Fibroblast of lung (primary cell): ENCODE measurements at regions not wholly inside any gene's neighbourhood (a gene's known extent, or its start where the extent isn't known, plus 50 kb on each side); places are given as distances from the start of the nearest gene placed in this dataset.

Source experiments
- EZH2 ChIP-seq: IDR thresholded peaks from 2 replicates; pipeline ENCODE4 v1.5.1; 2012; ENCODE audit warnings: low read length, control low read depth, mild to moderate bottlenecking; ENCODE audit errors: missing control alignments
- TF ChIP-seq, protein P1 (sequence below), 2 donors: IDR thresholded peaks in 1 of 2; conservative IDR thresholded peaks in 1 of 2; 1 replicate in 1 of 2; 2 replicates in 1 of 2; pipeline ENCODE4 v1.5.1; 2011 to 2012; ENCODE audit warnings: low read length in 2 of 2, control low read depth in 1 of 2, inconsistent platforms in 1 of 2, low read depth in 1 of 2, mild to moderate bottlenecking in 1 of 2

- TF ChIP-seq, protein P1, sequence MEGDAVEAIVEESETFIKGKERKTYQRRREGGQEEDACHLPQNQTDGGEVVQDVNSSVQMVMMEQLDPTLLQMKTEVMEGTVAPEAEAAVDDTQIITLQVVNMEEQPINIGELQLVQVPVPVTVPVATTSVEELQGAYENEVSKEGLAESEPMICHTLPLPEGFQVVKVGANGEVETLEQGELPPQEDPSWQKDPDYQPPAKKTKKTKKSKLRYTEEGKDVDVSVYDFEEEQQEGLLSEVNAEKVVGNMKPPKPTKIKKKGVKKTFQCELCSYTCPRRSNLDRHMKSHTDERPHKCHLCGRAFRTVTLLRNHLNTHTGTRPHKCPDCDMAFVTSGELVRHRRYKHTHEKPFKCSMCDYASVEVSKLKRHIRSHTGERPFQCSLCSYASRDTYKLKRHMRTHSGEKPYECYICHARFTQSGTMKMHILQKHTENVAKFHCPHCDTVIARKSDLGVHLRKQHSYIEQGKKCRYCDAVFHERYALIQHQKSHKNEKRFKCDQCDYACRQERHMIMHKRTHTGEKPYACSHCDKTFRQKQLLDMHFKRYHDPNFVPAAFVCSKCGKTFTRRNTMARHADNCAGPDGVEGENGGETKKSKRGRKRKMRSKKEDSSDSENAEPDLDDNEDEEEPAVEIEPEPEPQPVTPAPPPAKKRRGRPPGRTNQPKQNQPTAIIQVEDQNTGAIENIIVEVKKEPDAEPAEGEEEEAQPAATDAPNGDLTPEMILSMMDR (conservative IDR thresholded peaks at IDR 0.05 in 1 of 2, IDR thresholded peaks at IDR 0.05 in 1 of 2; ENCODE audit: low read depth in 1 of 2, low read length in 2 of 2), result no peak
- no peak for TF ChIP-seq EZH2
Measured at GRCh38 chr2:103605071-103605780, 843.4 kb downstream of the TMEM182 start.
